Left ventricle myocardium inferior (tissue), 1 donor: ENCODE measurements at regions not wholly inside any gene's neighbourhood (a gene's known extent, or its start where the extent isn't known, plus 50 kb on each side); places are given as distances from the start of the nearest gene placed in this dataset.

Source experiments
- DNase-seq: peaks from one replicate; pipeline ENCODE4 v3.0.0-alpha.2; 2020
- H3K27ac ChIP-seq: fragments of 200-600 bp; replicated peaks from 2 replicates; pipeline ENCODE4 v1.8.0; 2021
- H3K27me3 ChIP-seq: fragments of 200-600 bp; 2 replicates; pipeline ENCODE4 v1.8.0; 2021; ENCODE audit warnings: low read depth
- H3K36me3 ChIP-seq: fragments of 200-600 bp; 2 replicates; pipeline ENCODE4 v1.8.0; 2021
- H3K4me1 ChIP-seq: fragments of 200-600 bp; 2 replicates; pipeline ENCODE4 v1.8.0; 2021
- H3K4me3 ChIP-seq: fragments of 200-600 bp; 2 replicates; pipeline ENCODE4 v1.8.0; 2021; ENCODE audit warnings: mild to moderate bottlenecking, moderate library complexity
- H3K9me3 ChIP-seq: fragments of 200-600 bp; replicated peaks from 2 replicates; pipeline ENCODE4 v1.8.0; 2021
- CTCF ChIP-seq: fragments of 200-600 bp; IDR thresholded peaks from 2 replicates; pipeline ENCODE4 v1.8.0; 2021; ENCODE audit warnings: antibody characterized with exemption, mild to moderate bottlenecking, borderline replicate concordance
- intact Hi-C: fragments of 100-400 bp; cut with micrococcal nuclease; formaldehyde crosslinking; loops from one replicate; pipeline ENCODE4 v1.11.0; 2022
- donor health status: DM: no; HTN: yes; CAD: no; lungs with severe emphysema.

GRCh38 chr3:175916191-175916934, 1057.2 kb downstream of the NAALADL2 start:
- intact Hi-C loops: no loop called here
- H3K36me3 ChIP-seq: no peaks in the 10 kb centered on the region
- no peak for DNase-seq
- no peak overlapping the region for H3K27ac ChIP-seq
- H3K4me1 ChIP-seq: no peaks in the 10 kb centered on the region
- H3K27me3 ChIP-seq: no peaks in the 10 kb centered on the region
- TF ChIP-seq CTCF: no peak
- H3K9me3 ChIP-seq: peaks cover 21% of the 10 kb centered on the region
- H3K4me3 ChIP-seq: no peak overlapping the region

DNA sequence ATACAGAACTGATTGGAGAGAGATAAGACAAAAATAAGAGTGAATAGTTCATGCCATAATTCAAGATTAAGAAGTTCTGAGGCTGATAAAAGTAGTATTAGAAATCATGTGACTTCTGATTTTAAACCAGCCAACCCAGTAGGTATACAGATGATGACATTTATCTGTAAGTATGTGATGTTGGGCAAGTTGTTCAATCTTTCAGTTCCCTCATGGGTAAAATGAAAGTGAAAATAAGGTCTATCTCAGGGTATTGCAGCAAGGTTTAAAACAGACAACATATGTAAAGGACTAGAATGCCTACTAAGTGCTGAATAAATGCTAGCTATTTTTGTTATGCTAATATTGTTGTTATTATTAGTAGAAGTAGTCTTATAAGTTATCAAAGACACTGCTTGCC, 1055.7 kb downstream of the NAALADL2 start:
- no peak for TF ChIP-seq CTCF
- intact Hi-C loops: no loop called here
- no peaks in the 10 kb centered on the region for H3K36me3 ChIP-seq
- no peaks in the 10 kb centered on the region for H3K4me1 ChIP-seq
- no peak for DNase-seq
- peaks cover 14% of the 10 kb centered on the region for H3K9me3 ChIP-seq
- H3K4me3 ChIP-seq: no peak overlapping the region
- no peak overlapping the region for H3K27ac ChIP-seq
- H3K27me3 ChIP-seq: no peaks in the 10 kb centered on the region

- Histone ChIP-seq H3K4me3 (no peak overlapping the region), H3K36me3 (no peaks in the 10 kb centered on the region), H3K27me3 (no peaks in the 10 kb centered on the region), H3K9me3 (peaks cover 4% of the 10 kb centered on the region), H3K4me1 (no peaks in the 10 kb centered on the region), H3K27ac (no peak overlapping the region)
- DNase-seq: no peak
- no peak for TF ChIP-seq CTCF
- intact Hi-C loops: no loop called here
These were observed 1054.2 kb downstream of the NAALADL2 start for GRCh38 chr3:175913286-175913685.

DNA sequence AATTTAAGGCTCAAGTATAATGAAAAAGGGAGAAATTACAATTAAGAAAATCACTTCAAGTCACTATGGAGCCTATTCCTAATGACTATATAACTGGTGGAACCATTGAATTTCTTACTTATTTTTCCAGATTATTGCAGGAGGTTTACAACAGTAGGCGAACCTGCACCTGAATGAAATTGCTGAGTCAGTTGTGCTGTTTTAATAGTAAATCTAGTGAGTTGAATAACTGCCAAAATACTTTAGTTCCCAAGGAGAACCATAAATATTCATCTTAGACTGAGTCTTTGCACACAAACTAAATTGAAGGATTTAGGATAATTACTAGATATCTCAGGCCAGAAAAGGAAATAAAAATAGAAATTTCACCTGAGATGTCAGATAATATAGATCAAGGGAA, 1052.8 kb downstream of the NAALADL2 start:
- TF ChIP-seq CTCF: no peak
- H3K4me1 ChIP-seq: no peaks in the 10 kb centered on the region
- H3K4me3 ChIP-seq: no peak overlapping the region
- H3K27me3 ChIP-seq: no peaks in the 10 kb centered on the region
- H3K9me3 ChIP-seq: peaks cover 16% of the 10 kb centered on the region
- DNase-seq: no peak
- H3K27ac ChIP-seq: no peak overlapping the region
- intact Hi-C loops: no loop called here
- H3K36me3 ChIP-seq: no peaks in the 10 kb centered on the region

DNA sequence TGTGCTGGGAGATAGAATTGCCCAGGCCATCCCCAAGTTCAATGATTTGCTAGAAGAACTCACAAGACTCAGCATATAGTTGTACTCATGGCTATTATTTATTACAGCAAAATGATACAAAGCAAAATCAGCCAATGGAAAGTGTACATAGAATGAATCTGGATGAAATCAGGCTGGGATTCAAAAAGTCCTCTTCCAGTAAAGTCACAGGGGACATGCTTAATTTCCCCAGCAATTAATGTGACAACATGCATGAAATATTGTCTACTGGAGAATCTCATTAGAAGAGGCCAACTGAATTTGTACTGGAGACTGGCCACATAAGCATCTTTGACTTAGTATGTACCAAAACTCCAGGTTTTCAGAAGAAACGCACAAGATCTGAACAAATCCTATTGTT, 1043.1 kb downstream of the NAALADL2 start:
- no peaks in the 10 kb centered on the region for H3K27me3 ChIP-seq
- TF ChIP-seq CTCF: no peak
- DNase-seq: no peak
- no peak overlapping the region for H3K27ac ChIP-seq
- intact Hi-C loops: no loop called here
- H3K4me1 ChIP-seq: no peaks in the 10 kb centered on the region
- peaks cover 7% of the 10 kb centered on the region for H3K9me3 ChIP-seq
- no peaks in the 10 kb centered on the region for H3K36me3 ChIP-seq
- H3K4me3 ChIP-seq: no peak overlapping the region
